IPS DF 6.9 (cell line): ENCODE measurements at regions not wholly inside any gene's neighbourhood (a gene's known extent, or its start where the extent isn't known, plus 50 kb on each side); places are given as distances from the start of the nearest gene placed in this dataset.
"Not testable (repeated sequence)": the region's sequence is repeated elsewhere in the genome, so short reads cannot be mapped to it uniquely, and the experiment has no call there.

ENCODE experiments used
- DNase-seq: peaks from one replicate; pipeline ENCODE4 v3.0.0-alpha.2; 2013; ENCODE audit warnings: low read depth, low spot score
- H3K27ac ChIP-seq: one replicate; pipeline ENCODE4 v1.5.1; 2013; ENCODE audit warnings: low read length, control low read depth
- H3K27me3 ChIP-seq: 2 replicates; pipeline ENCODE4 v1.6.1; 2013; ENCODE audit warnings: mild to moderate bottlenecking, low read length; ENCODE audit not compliant: control insufficient read depth, insufficient read depth
- H3K36me3 ChIP-seq: 2 replicates; pipeline ENCODE4 v1.6.1; 2013; ENCODE audit warnings: low read length; ENCODE audit not compliant: control insufficient read depth, insufficient read depth
- H3K4me1 ChIP-seq: 2 replicates; pipeline ENCODE4 v1.6.1; 2013; ENCODE audit warnings: low read length; ENCODE audit not compliant: control insufficient read depth, insufficient read depth
- H3K4me3 ChIP-seq: 2 replicates; pipeline ENCODE4 v1.5.1; 2013; ENCODE audit warnings: mild to moderate bottlenecking, low read length
- H3K9me3 ChIP-seq: 2 replicates; pipeline ENCODE4 v1.6.1; 2013; ENCODE audit warnings: low read length, inconsistent platforms; ENCODE audit not compliant: control insufficient read depth, insufficient read depth
- WGBS: extraction: QIAGEN DNeasy Blood & Tissue Kit; methylation state at CpG from one replicate; pipeline ENCODE4 v1.1.7; 2013; ENCODE audit warnings: mixed read lengths, missing lambda C conversion rate; ENCODE audit not compliant: insufficient read length, insufficient coverage; 5-methylcytosine and 5-hydroxymethylcytosine counted together

DNA sequence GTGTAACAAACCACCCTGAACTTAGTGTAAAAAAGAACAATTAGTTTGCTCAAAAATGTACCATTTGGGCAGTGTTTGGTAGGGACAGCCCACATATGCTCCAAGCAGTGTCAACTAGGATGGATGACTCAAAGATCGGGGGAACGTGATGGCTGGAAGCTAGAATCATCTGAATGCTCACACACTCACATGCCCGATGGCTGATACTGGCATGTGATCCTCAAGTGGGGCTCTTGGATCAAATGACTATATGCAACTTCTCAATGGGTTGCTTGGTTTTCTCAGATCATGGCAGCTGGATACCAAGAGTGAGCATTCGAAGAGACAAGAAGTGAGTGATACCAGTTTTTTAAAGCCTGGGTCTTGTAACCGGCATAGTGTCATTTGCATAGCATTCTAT is 335.9 kb upstream of the KCNMB2 start:
- WGBS, result no CpG with 5 or more reads among the region's 5 CpGs
- Histone ChIP-seq H3K4me1 (no peaks in the 10 kb centered on the region), H3K27me3 (no peaks in the 10 kb centered on the region), H3K9me3 (no peaks in the 10 kb centered on the region), H3K4me3 (no peak overlapping the region), H3K27ac (no peak overlapping the region), H3K36me3 (no peaks in the 10 kb centered on the region)
- DNase-seq, result no peak

DNA sequence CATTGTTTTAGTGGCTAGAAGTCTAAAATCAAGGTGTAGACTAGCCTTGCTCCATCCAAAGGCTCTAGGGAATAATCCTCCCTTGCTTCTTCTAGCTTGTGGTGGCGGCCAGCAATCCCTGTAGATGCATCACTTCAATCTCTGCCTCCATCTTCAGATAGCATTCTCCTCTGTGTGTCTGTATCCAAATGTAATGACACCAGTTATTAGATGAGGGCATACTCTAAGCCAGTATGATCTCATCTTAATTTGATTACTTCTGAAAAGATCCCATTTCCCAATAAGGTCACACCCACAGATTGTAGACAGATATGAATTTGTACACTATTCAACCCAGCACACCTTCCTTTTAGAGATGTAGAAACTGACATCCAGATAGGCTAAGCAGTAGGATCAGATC is 334.5 kb upstream of the KCNMB2 start:
- no peak overlapping the region for H3K4me3 ChIP-seq
- H3K27ac ChIP-seq, result no peak overlapping the region
- DNase-seq, result no peak

DNA sequence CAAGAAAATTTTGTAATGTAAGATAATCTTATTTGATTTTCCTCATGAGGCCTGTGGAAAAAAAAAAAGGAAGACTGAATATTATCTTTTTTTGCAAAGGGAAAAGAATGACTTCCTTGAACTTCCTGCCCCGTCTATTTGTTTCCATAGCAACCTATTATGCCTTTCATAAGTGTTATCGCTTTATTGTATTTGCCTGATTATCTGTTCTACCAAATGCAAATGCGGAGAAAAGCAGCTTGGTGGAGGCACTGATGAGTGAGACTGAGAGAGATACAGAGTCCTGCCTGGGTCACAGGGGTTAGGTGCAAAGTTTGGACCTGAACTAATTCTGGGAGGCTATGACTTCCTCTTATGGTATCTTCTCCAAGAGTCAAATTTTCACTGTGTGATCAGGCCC is 334.0 kb upstream of the KCNMB2 start:
- WGBS, result no CpG with 5 or more reads among the region's 3 CpGs
- no peak for DNase-seq
- H3K4me1 ChIP-seq, result no peaks in the 10 kb centered on the region
- H3K9me3 ChIP-seq, result no peaks in the 10 kb centered on the region
- H3K36me3 ChIP-seq, result no peaks in the 10 kb centered on the region
- H3K27me3 ChIP-seq, result no peaks in the 10 kb centered on the region
- H3K4me3 ChIP-seq, result no peak overlapping the region
- H3K27ac ChIP-seq, result no peak overlapping the region

More for the DNA sequence above, 334.5 kb upstream of the KCNMB2 start:
- H3K4me1 ChIP-seq, result no peaks in the 10 kb centered on the region
- no CpG with 5 or more reads among the region's 1 CpG for WGBS
- no peaks in the 10 kb centered on the region for H3K9me3 ChIP-seq
- no peaks in the 10 kb centered on the region for H3K36me3 ChIP-seq
- H3K27me3 ChIP-seq, result no peaks in the 10 kb centered on the region

DNA sequence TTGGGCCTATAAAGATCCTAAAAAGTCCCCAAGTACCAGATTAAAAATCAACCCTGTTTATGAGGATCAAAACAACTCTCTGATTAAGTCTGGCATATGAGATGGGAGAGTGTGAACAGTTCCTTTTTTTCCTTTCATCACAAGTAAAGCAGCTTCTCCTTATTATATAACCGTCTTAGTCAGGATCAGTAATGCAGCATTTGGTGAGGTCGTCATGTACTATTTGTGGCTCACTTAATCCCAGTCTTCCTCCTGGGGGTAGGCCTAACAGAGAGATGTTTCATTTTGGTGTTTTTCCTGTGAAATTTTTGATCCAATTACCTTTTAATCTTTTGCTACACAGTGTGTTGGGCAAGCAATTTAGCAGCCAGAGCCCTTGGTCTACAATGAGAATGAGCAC is 333.1 kb upstream of the KCNMB2 start:
- Histone ChIP-seq H3K27ac (no peak overlapping the region), H3K27me3 (no peaks in the 10 kb centered on the region), H3K36me3 (no peaks in the 10 kb centered on the region), H3K4me3 (no peak overlapping the region), H3K9me3 (no peaks in the 10 kb centered on the region), H3K4me1 (no peaks in the 10 kb centered on the region)
- DNase-seq, result no peak
- WGBS, result no CpG with 5 or more reads among the region's 2 CpGs

DNA sequence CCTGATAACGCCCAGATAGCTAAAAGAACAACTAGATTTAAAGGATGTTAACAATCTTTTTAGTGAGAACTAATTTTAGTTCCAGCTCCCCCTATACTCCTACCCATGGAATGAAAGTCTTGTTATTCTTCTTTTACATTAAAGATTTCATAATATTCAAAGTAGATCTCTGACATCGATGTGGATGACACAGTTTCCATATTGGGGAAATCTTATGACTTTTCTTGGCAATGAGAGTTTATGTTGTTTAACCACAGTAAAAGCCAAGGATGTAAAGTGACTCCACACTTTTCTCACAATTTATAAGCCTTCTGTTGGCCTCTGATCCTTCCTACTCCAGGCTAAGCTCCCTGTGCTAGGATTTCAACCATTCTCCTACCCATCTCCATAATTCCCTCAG is 332.6 kb upstream of the KCNMB2 start:
- no peaks in the 10 kb centered on the region for H3K36me3 ChIP-seq
- WGBS, result no CpG with 5 or more reads among the region's 2 CpGs
- no peak overlapping the region for H3K4me3 ChIP-seq
- no peaks in the 10 kb centered on the region for H3K9me3 ChIP-seq
- H3K4me1 ChIP-seq, result no peaks in the 10 kb centered on the region
- DNase-seq, result no peak
- H3K27me3 ChIP-seq, result no peaks in the 10 kb centered on the region
- H3K27ac ChIP-seq, result no peak overlapping the region

DNA sequence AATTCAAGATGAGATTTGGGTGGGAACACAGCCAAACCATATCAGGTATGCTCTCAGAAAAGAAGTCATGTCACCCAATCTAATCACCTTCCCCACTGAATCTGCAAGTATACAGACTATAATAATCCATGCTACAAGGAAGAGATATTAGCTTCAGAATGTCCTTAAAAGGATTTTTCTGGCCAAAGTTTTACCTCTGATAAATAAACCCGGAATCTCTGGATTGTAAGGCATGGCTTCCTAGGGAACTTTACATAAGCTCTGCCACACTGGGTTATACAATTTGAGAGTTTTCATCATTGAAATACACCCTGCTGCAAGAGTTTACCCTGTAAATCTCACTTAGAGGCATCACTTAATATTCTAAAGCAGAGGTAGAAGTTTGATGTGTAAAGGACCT is 330.5 kb upstream of the KCNMB2 start:
- no CpG with 5 or more reads among the region's 1 CpG for WGBS
- no peaks in the 10 kb centered on the region for H3K27me3 ChIP-seq
- H3K4me1 ChIP-seq, result no peaks in the 10 kb centered on the region
- H3K4me3 ChIP-seq, result no peak overlapping the region
- no peak for DNase-seq
- no peaks in the 10 kb centered on the region for H3K9me3 ChIP-seq
- no peak overlapping the region for H3K27ac ChIP-seq
- H3K36me3 ChIP-seq, result no peaks in the 10 kb centered on the region

DNA sequence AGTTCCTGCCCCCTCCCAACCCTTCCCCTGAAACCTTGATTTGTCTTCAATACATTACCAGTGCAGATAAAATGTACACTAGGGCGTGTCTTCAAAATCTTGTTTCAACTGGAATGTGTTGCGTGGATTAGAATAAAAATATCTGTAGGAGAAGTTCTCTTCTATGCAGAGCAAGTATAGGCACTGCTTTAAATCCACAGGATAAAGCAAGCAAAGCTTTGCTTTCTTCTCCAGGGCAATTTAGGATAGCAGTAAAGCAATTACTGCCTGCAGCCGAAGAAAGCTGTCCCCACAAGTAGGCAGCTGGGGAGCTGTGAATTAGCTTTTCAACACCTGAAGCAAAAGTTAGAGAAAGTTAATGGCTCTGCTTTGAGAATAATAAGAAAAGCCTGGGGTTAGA is 329.7 kb upstream of the KCNMB2 start:
- Histone ChIP-seq H3K4me1 (no peaks in the 10 kb centered on the region), H3K4me3 (no peak overlapping the region), H3K9me3 (no peaks in the 10 kb centered on the region), H3K27ac (no peak overlapping the region), H3K27me3 (no peaks in the 10 kb centered on the region), H3K36me3 (no peaks in the 10 kb centered on the region)
- DNase-seq, result no peak
- no CpG with 5 or more reads among the region's 3 CpGs for WGBS

DNA sequence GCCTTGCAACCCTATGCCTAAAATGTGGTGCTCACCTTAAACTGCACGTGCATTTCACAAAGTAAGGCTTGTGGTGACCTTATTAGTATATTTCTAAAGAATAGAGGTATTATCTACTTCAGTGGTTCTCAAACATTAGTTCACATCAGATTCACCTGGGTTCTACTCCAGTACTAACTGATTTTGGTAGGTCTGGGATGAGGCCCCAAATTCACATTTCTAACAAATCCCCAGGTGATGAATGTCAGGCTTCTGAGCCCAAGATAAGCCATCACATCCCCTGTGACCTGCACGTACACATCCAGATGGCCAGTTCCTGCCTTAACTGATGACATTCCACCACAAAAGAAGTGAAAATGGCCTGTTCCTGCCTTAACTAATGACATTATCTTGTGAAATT is 329.1 kb upstream of the KCNMB2 start:
- not testable (repeated sequence) for H3K4me3 ChIP-seq, H3K9me3 ChIP-seq, H3K27ac ChIP-seq, H3K4me1 ChIP-seq, H3K36me3 ChIP-seq, H3K27me3 ChIP-seq, DNase-seq
- WGBS, result no CpG with 5 or more reads among the region's 2 CpGs

DNA sequence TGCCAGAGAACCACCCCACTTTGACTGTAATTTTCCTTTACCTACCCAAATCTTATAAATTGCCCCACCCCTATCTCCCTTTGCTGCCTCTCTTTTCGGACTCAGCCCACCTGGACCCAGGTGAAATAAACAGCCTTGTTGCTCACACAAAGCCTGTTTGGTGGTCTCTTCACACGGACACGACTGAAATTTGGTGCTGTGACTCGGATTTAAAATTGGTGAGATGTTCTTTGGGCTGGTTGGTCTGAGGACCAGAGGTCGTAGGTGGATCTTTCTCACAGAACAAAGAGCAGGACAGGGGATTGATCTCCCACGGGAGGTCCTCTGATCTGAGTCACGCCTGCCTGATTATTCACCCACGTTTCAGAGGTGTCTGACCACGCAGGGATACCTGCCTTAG is 328.6 kb upstream of the KCNMB2 start:
- H3K9me3 ChIP-seq, H3K4me1 ChIP-seq, H3K27me3 ChIP-seq, H3K4me3 ChIP-seq, DNase-seq, H3K36me3 ChIP-seq, H3K27ac ChIP-seq: not testable (repeated sequence)
- no CpG with 5 or more reads among the region's 9 CpGs for WGBS

DNA sequence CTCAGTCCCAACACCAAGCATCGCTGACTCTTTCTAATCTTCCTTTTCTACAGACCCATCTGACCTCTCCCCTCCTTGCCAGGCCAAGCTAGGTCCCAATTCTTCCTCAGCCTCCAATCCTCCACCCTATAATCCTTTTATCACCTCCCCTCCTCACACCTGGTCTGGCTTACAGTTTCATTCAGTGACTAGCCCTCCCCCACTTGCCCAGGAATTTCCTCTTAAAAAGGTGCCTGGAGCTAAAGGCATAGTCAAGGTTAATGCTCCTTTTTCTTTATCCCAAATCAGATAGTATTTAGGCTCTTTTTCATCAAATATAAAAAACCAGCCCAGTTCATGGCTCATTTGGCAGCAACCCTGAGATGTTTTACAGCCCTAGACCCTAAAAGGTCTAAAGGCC is 327.1 kb upstream of the KCNMB2 start:
- not testable (repeated sequence) for H3K27me3 ChIP-seq, H3K36me3 ChIP-seq, H3K9me3 ChIP-seq, H3K4me1 ChIP-seq, DNase-seq, H3K4me3 ChIP-seq, H3K27ac ChIP-seq
- no CpG with 5 or more reads among the region's 1 CpG for WGBS

DNA sequence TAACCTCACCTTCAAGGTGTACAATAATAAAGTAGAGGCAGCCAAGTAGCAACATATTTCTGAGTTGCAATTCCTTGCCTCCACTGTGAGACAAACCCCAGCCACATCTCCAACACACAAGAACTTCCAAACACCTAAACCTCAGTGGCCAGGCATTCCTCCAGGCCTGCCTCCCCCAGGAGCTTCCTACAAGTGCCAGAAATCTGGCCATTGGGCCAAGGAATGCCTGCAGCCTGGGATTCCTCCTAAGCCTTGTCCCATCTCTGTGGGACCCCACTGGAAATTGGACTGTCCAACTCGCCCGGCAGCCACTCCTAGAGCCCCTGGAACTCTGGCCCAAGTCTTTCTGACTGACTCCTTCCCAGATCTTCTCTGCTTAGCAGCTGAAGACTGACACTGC is 326.6 kb upstream of the KCNMB2 start:
- DNase-seq, H3K9me3 ChIP-seq, H3K27ac ChIP-seq, H3K4me3 ChIP-seq, H3K27me3 ChIP-seq, H3K36me3 ChIP-seq, H3K4me1 ChIP-seq: not testable (repeated sequence)
- WGBS, result no CpG with 5 or more reads among the region's 2 CpGs
